CD4-positive, alpha-beta T cell treated with Interleukin-10 for 1 hour (primary cell): ENCODE measurements at regions not wholly inside any gene's neighbourhood (a gene's known extent, or its start where the extent isn't known, plus 50 kb on each side); places are given as distances from the start of the nearest gene placed in this dataset.

Experiments
- DNase-seq: peaks from one replicate; pipeline ENCODE4 v3.0.0-alpha.2; 2020

- DNase-seq: no peak
Measured at GRCh38 chr3:31157047-31157694, 262.7 kb upstream of the GADL1 start.

- DNase-seq: no peak
Measured at GRCh38 chr3:31157893-31158620, 263.6 kb upstream of the GADL1 start.

GRCh38 chr3:31159331-31160039 is 265.0 kb upstream of the GADL1 start:
- DNase-seq: no peak

- no peak for DNase-seq
Measured at GRCh38 chr3:31161889-31162288, 267.4 kb upstream of the GADL1 start.

- no peak for DNase-seq
Measured at GRCh38 chr3:31164381-31164780, 269.9 kb upstream of the GADL1 start.

- DNase-seq: no peak
Measured at GRCh38 chr3:31165399-31165860, 271.0 kb upstream of the GADL1 start.

- DNase-seq: no peak
Measured at GRCh38 chr3:31166249-31166885, 271.9 kb upstream of the GADL1 start.

GRCh38 chr3:31167666-31168065 is 273.2 kb upstream of the GADL1 start:
- DNase-seq: no peak

- DNase-seq: no peak
Measured at GRCh38 chr3:31170932-31171670, 276.6 kb upstream of the GADL1 start.

GRCh38 chr3:31172336-31172735 is 277.9 kb upstream of the GADL1 start:
- DNase-seq: no peak

- DNase-seq: no peak
Measured at GRCh38 chr3:31173118-31173718, 278.8 kb upstream of the GADL1 start.

GRCh38 chr3:31174079-31174478 is 279.6 kb upstream of the GADL1 start:
- no peak for DNase-seq

- DNase-seq: no peak
Measured at GRCh38 chr3:31176045-31176444, 281.6 kb upstream of the GADL1 start.

- DNase-seq: no peak
Measured at GRCh38 chr3:31178467-31178866, 284.0 kb upstream of the GADL1 start.

- no peak for DNase-seq
Measured at GRCh38 chr3:31179768-31180167, 285.3 kb upstream of the GADL1 start.

GRCh38 chr3:31180274-31180673 is 285.8 kb upstream of the GADL1 start:
- no peak for DNase-seq

GRCh38 chr3:31181661-31182060 is 287.2 kb upstream of the GADL1 start:
- no peak for DNase-seq

- DNase-seq: no peak
Measured at GRCh38 chr3:31182661-31183060, 288.2 kb upstream of the GADL1 start.

GRCh38 chr3:31184261-31185061 is 290.0 kb upstream of the GADL1 start:
- no peak for DNase-seq

GRCh38 chr3:31185062-31185357 is 290.5 kb upstream of the GADL1 start:
- no peak for DNase-seq

GRCh38 chr3:31186041-31186440 is 291.6 kb upstream of the GADL1 start:
- DNase-seq: no peak

- no peak for DNase-seq
Measured at GRCh38 chr3:31187380-31187779, 292.9 kb upstream of the GADL1 start.
